HCT116 (cell line): ENCODE measurements at regions not wholly inside any gene's neighbourhood (a gene's known extent, or its start where the extent isn't known, plus 50 kb on each side); places are given as distances from the start of the nearest gene placed in this dataset.

Experiments
- ATAC-seq: fragments of 200-7000 bp; cut with Tn5 transposase; 2 replicates; pipeline ENCODE4 v1.9.1; 2020; ENCODE audit warnings: mild to moderate bottlenecking, moderate library complexity
- BruUV-seq: library from RNA; stranded (reverse); fragments of 400-500 nt; replicated peaks from 2 replicates; lab custom pipeline; 2021; lab: Mats Ljungman, UMichigan
- CTCF ChIA-PET: fragments of 300-600 bp; sonication (Branson Sonifier 250); formaldehyde crosslinking; loops from one replicate; lab custom pipeline; 2021; ENCODE audit warnings: antibody characterized with exemption; lab: Charles Lee
- POLR2A ChIA-PET: fragments of 300-600, 350-600 bp; sonication (Branson Sonifier 250); formaldehyde crosslinking; loops from one replicate; lab custom pipeline; 2021; ENCODE audit warnings: antibody characterized with exemption; lab: Charles Lee
- RAD21 ChIA-PET, 2 experiments: fragments of 300-600 bp; sonication (Branson Sonifier 250); formaldehyde crosslinking; loops; one replicate each; lab custom pipeline; 2023; ENCODE audit warnings: low total read pairs in 2 of 2; ENCODE audit not compliant: uncharacterized antibody in 2 of 2, unreplicated experiment in 2 of 2, low non-redundant PET in 1 of 2; lab: Charles Lee
- DNase-seq: peaks from one replicate; pipeline ENCODE4 v3.0.0-alpha.2; 2010; ENCODE audit warnings: low read depth, low spot score
- H2AFZ ChIP-seq: fragments of 200-600 bp; shearing (Covaris generic), sonication (generic); 2 replicates; pipeline ENCODE4 v1.6.1; 2017; ENCODE audit warnings: low read depth, mixed run types, mixed read lengths, antibody characterized with exemption, low read length; ENCODE audit not compliant: poor library complexity, severe bottlenecking
- H3K27ac ChIP-seq: 2 replicates; pipeline ENCODE4 v1.5.1; 2012; ENCODE audit warnings: low read depth, low read length
- H3K27me3 ChIP-seq: fragments of 200-600 bp; sonication (generic); 2 replicates; pipeline ENCODE4 v1.6.1; 2016; ENCODE audit warnings: mixed run types, low read length, mixed read lengths; ENCODE audit not compliant: insufficient read depth
- H3K36me3 ChIP-seq, 2 experiments: fragments of 200-500 bp in 1 of 2; fragments of 200-600 bp in 1 of 2; sonication (Bioruptor generic) in 1 of 2; sonication (generic) in 1 of 2; 2 replicates each; pipeline versions ENCODE4 v1.5.1 to v1.6.1; 2014 to 2016; ENCODE audit warnings: low read length in 2 of 2, inconsistent platforms in 1 of 2, mixed read lengths in 1 of 2, mixed run types in 1 of 2; ENCODE audit not compliant: insufficient read depth in 2 of 2, control insufficient read depth in 1 of 2
- H3K4me1 ChIP-seq, 2 experiments: fragments of 200-600 bp in 1 of 2; sonication (generic) in 1 of 2; 2 replicates each; pipeline versions ENCODE4 v1.5.1 to v1.6.1; 2012 to 2017; ENCODE audit warnings: low read length in 2 of 2, inconsistent platforms in 1 of 2, mild to moderate bottlenecking in 1 of 2, mixed read lengths in 1 of 2, mixed run types in 1 of 2, moderate library complexity in 1 of 2; ENCODE audit not compliant: insufficient read depth in 2 of 2, control insufficient read depth in 1 of 2
- H3K4me2 ChIP-seq: fragments of 200-600 bp; sonication (generic); 2 replicates; pipeline ENCODE4 v1.6.1; 2017; ENCODE audit warnings: mixed run types, low read length, mixed read lengths
- H3K4me3 ChIP-seq, 2 experiments: fragments of 200-600 bp in 1 of 2; sonication (generic) in 1 of 2; replicated peaks in 1 of 2; 2 replicates each; pipeline ENCODE4 v1.5.1; 2011 to 2016; ENCODE audit warnings: low read length in 2 of 2, control low read depth in 1 of 2, low read depth in 1 of 2, mild to moderate bottlenecking in 1 of 2, mixed read lengths in 1 of 2, mixed run types in 1 of 2
- H3K79me2 ChIP-seq: fragments of 200-600 bp; sonication (generic); 2 replicates; pipeline ENCODE4 v1.6.1; 2017; ENCODE audit warnings: mild to moderate bottlenecking, mixed run types, low read length, moderate library complexity, mixed read lengths; ENCODE audit not compliant: insufficient read depth
- H3K9ac ChIP-seq: fragments of 200-600 bp; sonication (generic); 2 replicates; pipeline ENCODE4 v1.6.1; 2016; ENCODE audit warnings: low read length, mixed read lengths
- H3K9me2 ChIP-seq: fragments of 200-600 bp; sonication (generic), shearing (Covaris generic); 2 replicates; pipeline ENCODE4 v1.6.1; 2017; ENCODE audit warnings: mixed run types, mild to moderate bottlenecking, moderate library complexity; ENCODE audit not compliant: insufficient read depth
- H3K9me3 ChIP-seq, 2 experiments: fragments of 200-500 bp in 1 of 2; fragments of 200-600 bp in 1 of 2; sonication (Bioruptor generic) in 1 of 2; sonication (generic) in 1 of 2; 2 replicates each; pipeline ENCODE4 v1.6.1; 2014 to 2017; ENCODE audit warnings: low read length in 2 of 2, mixed read lengths in 2 of 2, inconsistent platforms in 1 of 2, low read depth in 1 of 2, mild to moderate bottlenecking in 1 of 2, mixed run types in 1 of 2, moderate library complexity in 1 of 2; ENCODE audit not compliant: control insufficient read depth in 1 of 2, insufficient read depth in 1 of 2
- H4K20me1 ChIP-seq: fragments of 200-600 bp; sonication (generic), shearing (Covaris generic); 2 replicates; pipeline ENCODE4 v1.6.1; 2017; ENCODE audit warnings: mixed run types, mild to moderate bottlenecking, moderate library complexity; ENCODE audit not compliant: insufficient read depth
- CBX3 ChIP-seq: IDR thresholded peaks from 2 replicates; pipeline ENCODE4 v1.6.1; 2012; ENCODE audit warnings: low read depth
- CEBPB ChIP-seq: IDR thresholded peaks from 2 replicates; pipeline ENCODE4 v1.6.1; 2012; ENCODE audit warnings: low read depth
- ELF1 ChIP-seq: IDR thresholded peaks from 2 replicates; pipeline ENCODE4 v1.6.1; 2012; ENCODE audit warnings: low read depth, borderline replicate concordance
- EZH2phosphoT487 ChIP-seq: fragments of 200-600 bp; IDR thresholded peaks from 2 replicates; pipeline ENCODE4 v1.6.1; 2018; ENCODE audit warnings: antibody characterized with exemption, borderline replicate concordance
- JUND ChIP-seq: IDR thresholded peaks from 2 replicates; pipeline ENCODE4 v1.6.1; 2012
- MAX ChIP-seq: IDR thresholded peaks from 2 replicates; pipeline ENCODE4 v1.6.1; 2012
- POLR2A ChIP-seq: IDR thresholded peaks from 2 replicates; pipeline ENCODE4 v1.7.0; 2011; ENCODE audit warnings: borderline replicate concordance; ENCODE audit not compliant: insufficient read depth, insufficient read length; ENCODE audit errors: extremely low read depth
- POLR2AphosphoS5 ChIP-seq: IDR thresholded peaks from 2 replicates; pipeline ENCODE4 v1.6.1; 2011; ENCODE audit warnings: mild to moderate bottlenecking, low read depth, low read length, moderate library complexity
- REST ChIP-seq: IDR thresholded peaks from 2 replicates; pipeline ENCODE4 v1.6.1; 2012; ENCODE audit warnings: low read depth
- SRF ChIP-seq: IDR thresholded peaks from 2 replicates; pipeline ENCODE4 v1.6.1; 2012; ENCODE audit warnings: low read depth
- YY1 ChIP-seq: IDR thresholded peaks from 2 replicates; pipeline ENCODE4 v1.6.1; 2011; ENCODE audit warnings: low read length, low read depth, moderate library complexity, mild to moderate bottlenecking; ENCODE audit not compliant: insufficient replicate concordance; ENCODE audit errors: extremely low read depth
- ZFX ChIP-seq: fragments of 450-650 bp; IDR thresholded peaks from 2 replicates; pipeline ENCODE4 v1.6.1; 2017
- intact Hi-C: fragments of 100-400 bp; cut with micrococcal nuclease; formaldehyde crosslinking; loops from 2 replicates; pipeline ENCODE4 v1.10.0; 2022

GRCh38 chr18:78154444-78154843 is 825.2 kb upstream of the SALL3 start:
- TF ChIP-seq ELF1, result no peak
- TF ChIP-seq CBX3, result no peak
- no peak for TF ChIP-seq YY1
- no peak for TF ChIP-seq POLR2A
- TF ChIP-seq POLR2AphosphoS5, result no peak
- no peak for TF ChIP-seq REST
- TF ChIP-seq ZFX, result no peak
- TF ChIP-seq CEBPB, result no peak
- TF ChIP-seq JUND, result no peak
- TF ChIP-seq EZH2phosphoT487, result no peak
- no peak for TF ChIP-seq MAX
- TF ChIP-seq SRF, result no peak
- TF ChIP-seq, all 23 proteins: peak for 0
- H3K9ac ChIP-seq, result no peak overlapping the region
- POLR2A ChIA-PET, result no interaction called here
- H3K36me3 ChIP-seq, result no peaks in the 10 kb centered on the region
- no peaks in the 10 kb centered on the region for H4K20me1 ChIP-seq
- no peaks in the 10 kb centered on the region for H3K4me1 ChIP-seq
- CTCF ChIA-PET, result no interaction called here
- H3K4me2 ChIP-seq, result no peak overlapping the region
- H3K9me3 ChIP-seq, result peaks cover 4 to 15% of the 10 kb centered on the region in 2 experiments; a peak in 2 of 4 replicates
- H3K79me2 ChIP-seq, result no peaks in the 10 kb centered on the region
- ATAC-seq (no peak), DNase-seq (no peak)
- RAD21 ChIA-PET, result no interaction called here
- H2AFZ ChIP-seq, result no peak overlapping the region
- no peaks in the 10 kb centered on the region for H3K9me2 ChIP-seq
- BruUV-seq, result no TSS peak
- no peaks in the 10 kb centered on the region for H3K27me3 ChIP-seq
- no peak overlapping the region for H3K27ac ChIP-seq
- intact Hi-C loops, result no loop called here
- no peak overlapping the region for H3K4me3 ChIP-seq
